RPMI8226 (cell line): ENCODE measurements at regions not wholly inside any gene's neighbourhood (a gene's known extent, or its start where the extent isn't known, plus 50 kb on each side); places are given as distances from the start of the nearest gene placed in this dataset.

Source experiments
- DNase-seq: peaks from one replicate; pipeline ENCODE4 v3.0.0-alpha.2; 2015

GRCh38 chr3:145798696-145799537 is 362.1 kb downstream of the PLOD2 start:
- no peak for DNase-seq

- DNase-seq: no peak
These were observed 359.3 kb downstream of the PLOD2 start for GRCh38 chr3:145801696-145802095.

- DNase-seq: no peak
These were observed 353.0 kb downstream of the PLOD2 start for GRCh38 chr3:145807990-145808389.

- no peak for DNase-seq
These were observed 348.6 kb downstream of the PLOD2 start for GRCh38 chr3:145812391-145812790.

- no peak for DNase-seq
These were observed 345.1 kb downstream of the PLOD2 start for GRCh38 chr3:145815707-145816413.

GRCh38 chr3:145817870-145818483 is 343.0 kb downstream of the PLOD2 start:
- DNase-seq: no peak

- DNase-seq: no peak
These were observed 340.8 kb downstream of the PLOD2 start for GRCh38 chr3:145820170-145820569.

GRCh38 chr3:145842294-145842902 is 318.6 kb downstream of the PLOD2 start:
- no peak for DNase-seq

GRCh38 chr3:145843561-145843960 is 317.4 kb downstream of the PLOD2 start:
- DNase-seq: no peak

- DNase-seq: no peak
These were observed 311.9 kb downstream of the PLOD2 start for GRCh38 chr3:145849115-145849514.

GRCh38 chr3:145854499-145854898 is 306.5 kb downstream of the PLOD2 start:
- no peak for DNase-seq

- no peak for DNase-seq
These were observed 303.0 kb downstream of the PLOD2 start for GRCh38 chr3:145857956-145858355.

GRCh38 chr3:145864336-145864735 is 296.6 kb downstream of the PLOD2 start:
- no peak for DNase-seq

GRCh38 chr3:145865399-145866018 is 295.5 kb downstream of the PLOD2 start:
- DNase-seq: no peak

- DNase-seq: no peak
These were observed 291.0 kb downstream of the PLOD2 start for GRCh38 chr3:145869958-145870357.

- no peak for DNase-seq
These were observed 278.5 kb downstream of the PLOD2 start for GRCh38 chr3:145882436-145882835.

GRCh38 chr3:145889730-145890129 is 271.3 kb downstream of the PLOD2 start:
- no peak for DNase-seq

- no peak for DNase-seq
These were observed 268.1 kb downstream of the PLOD2 start for GRCh38 chr3:145892869-145893268.

GRCh38 chr3:145893331-145893730 is 267.7 kb downstream of the PLOD2 start:
- DNase-seq: no peak

GRCh38 chr3:145898487-145898886 is 262.5 kb downstream of the PLOD2 start:
- DNase-seq: no peak

GRCh38 chr3:145899241-145899640 is 261.7 kb downstream of the PLOD2 start:
- no peak for DNase-seq

- no peak for DNase-seq
These were observed 260.7 kb downstream of the PLOD2 start for GRCh38 chr3:145900056-145900829.
